Osteocyte (in vitro differentiated cells): ENCODE measurements at regions not wholly inside any gene's neighbourhood (a gene's known extent, or its start where the extent isn't known, plus 50 kb on each side); places are given as distances from the start of the nearest gene placed in this dataset.
"Not testable (repeated sequence)": the region's sequence is repeated elsewhere in the genome, so short reads cannot be mapped to it uniquely, and the experiment has no call there.

ENCODE experiments used
- DNase-seq: peaks from one replicate; pipeline ENCODE4 v3.0.0; 2021; ENCODE audit warnings: mixed read lengths; ENCODE audit not compliant: unreplicated experiment; ENCODE audit errors: extremely low spot score
- H3K27ac Mint-ChIP-seq: one replicate; pipeline ENCODE4 v1.8.0; 2021; ENCODE audit warnings: mild to moderate bottlenecking, mixed read lengths; ENCODE audit not compliant: unreplicated experiment
- H3K27me3 Mint-ChIP-seq: one replicate; pipeline ENCODE4 v1.8.0; 2021; ENCODE audit warnings: mixed read lengths; ENCODE audit not compliant: unreplicated experiment
- H3K36me3 Mint-ChIP-seq: one replicate; pipeline ENCODE4 v1.8.0; 2021; ENCODE audit warnings: mixed read lengths; ENCODE audit not compliant: unreplicated experiment
- H3K4me1 Mint-ChIP-seq: one replicate; pipeline ENCODE4 v1.8.0; 2021; ENCODE audit warnings: mixed read lengths; ENCODE audit not compliant: unreplicated experiment
- H3K4me3 Mint-ChIP-seq: one replicate; pipeline ENCODE4 v1.8.0; 2021; ENCODE audit warnings: mild to moderate bottlenecking, moderate library complexity, mixed read lengths; ENCODE audit not compliant: unreplicated experiment
- H3K9me3 Mint-ChIP-seq: one replicate; pipeline ENCODE4 v1.8.0; 2021; ENCODE audit warnings: mixed read lengths; ENCODE audit not compliant: unreplicated experiment
- CTCF ChIP-seq: fragments of 200-600 bp; sonication (generic); IDR thresholded peaks from 2 replicates; pipeline ENCODE4 v1.5.0; 2021; ENCODE audit warnings: antibody characterized with exemption, mild to moderate bottlenecking, moderate library complexity

GRCh38 chr9:22170556-22170955 is 161.5 kb upstream of the CDKN2B start:
- no peak overlapping the region for H3K4me3 Mint-ChIP-seq

DNA sequence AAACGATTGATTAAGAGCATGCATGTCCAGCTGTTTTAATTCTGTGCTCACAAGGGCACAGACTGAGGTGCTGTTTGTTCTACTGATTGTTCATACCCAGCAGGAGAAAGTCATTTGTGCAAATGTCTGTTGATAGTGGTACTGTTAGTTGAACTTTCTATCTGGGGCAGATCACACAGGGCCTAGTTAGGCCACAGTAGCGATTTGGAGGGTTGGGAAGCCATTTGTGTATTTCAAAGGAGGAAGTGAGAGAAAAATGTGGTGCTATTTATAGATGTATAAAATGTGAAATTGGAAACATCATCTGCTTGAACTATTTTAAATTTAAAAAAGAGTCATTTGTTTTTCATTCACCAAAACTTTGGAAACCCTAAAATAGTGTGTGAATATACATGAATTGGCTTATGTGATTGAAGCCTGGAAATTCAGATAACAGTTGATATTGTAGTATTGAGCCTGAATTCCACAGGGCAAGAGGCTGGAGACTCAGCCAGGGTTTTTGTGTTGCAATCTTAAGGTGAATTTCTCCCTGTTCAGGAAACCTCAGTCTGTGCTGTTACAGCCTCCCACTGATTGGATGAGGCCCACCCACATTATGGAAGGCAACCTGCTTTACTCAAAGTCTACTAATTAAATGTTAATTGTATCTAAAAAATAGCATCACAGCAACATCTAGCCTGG is 162.0 kb upstream of the CDKN2B start:
- Mint-ChIP-seq H3K36me3 (no peaks in the 10 kb centered on the region), H3K27ac (no peak overlapping the region), H3K4me3 (no peak overlapping the region), H3K4me1 (peaks cover 27% of the 10 kb centered on the region), H3K27me3 (no peaks in the 10 kb centered on the region), H3K9me3 (peaks cover 4% of the 10 kb centered on the region)
- no peak for TF ChIP-seq CTCF
- DNase-seq: no peak

More at GRCh38 chr9:22170556-22170955, 161.5 kb upstream of the CDKN2B start:
- no peak for DNase-seq
- peaks cover 4% of the 10 kb centered on the region for H3K27me3 Mint-ChIP-seq
- no peak for TF ChIP-seq CTCF
- peaks cover 27% of the 10 kb centered on the region for H3K4me1 Mint-ChIP-seq
- peaks cover 4% of the 10 kb centered on the region for H3K9me3 Mint-ChIP-seq
- no peaks in the 10 kb centered on the region for H3K36me3 Mint-ChIP-seq
- H3K27ac Mint-ChIP-seq: peak overlapping the region; percentile 65

- Mint-ChIP-seq H3K27ac (no peak overlapping the region), H3K4me3 (no peak overlapping the region), H3K4me1 (peaks cover 27% of the 10 kb centered on the region), H3K27me3 (no peaks in the 10 kb centered on the region), H3K36me3 (no peaks in the 10 kb centered on the region), H3K9me3 (peaks cover 4% of the 10 kb centered on the region)
- no peak for DNase-seq
- TF ChIP-seq CTCF: no peak
Observed at GRCh38 chr9:22171691-22172090, 162.6 kb upstream of the CDKN2B start.

DNA sequence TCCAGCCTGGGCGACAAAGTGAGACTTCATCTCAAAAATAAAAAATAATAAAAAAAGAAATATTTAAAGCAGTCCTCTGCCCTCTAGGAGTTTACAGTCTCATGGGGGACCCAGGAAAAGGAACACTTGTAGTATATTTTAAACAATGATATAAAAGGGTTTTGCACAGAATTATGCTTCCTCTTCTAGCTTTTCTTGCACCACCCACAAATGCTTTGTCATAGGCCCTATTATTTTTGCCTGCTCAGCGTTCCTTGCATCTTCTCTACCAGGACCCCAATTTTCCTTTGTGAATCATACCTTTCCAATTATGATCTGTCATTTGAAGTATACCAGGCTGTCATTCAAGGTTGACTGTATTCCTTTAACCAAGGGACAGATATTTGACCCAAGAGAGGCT is 164.8 kb upstream of the CDKN2B start:
- Mint-ChIP-seq H3K27me3 (peaks cover 9% of the 10 kb centered on the region), H3K4me1 (peaks cover 25% of the 10 kb centered on the region), H3K4me3 (no peak overlapping the region), H3K36me3 (peaks cover under 1% of the 10 kb centered on the region), H3K9me3 (peaks cover 6% of the 10 kb centered on the region), H3K27ac (no peak overlapping the region)
- no peak for DNase-seq
- no peak for TF ChIP-seq CTCF

DNA sequence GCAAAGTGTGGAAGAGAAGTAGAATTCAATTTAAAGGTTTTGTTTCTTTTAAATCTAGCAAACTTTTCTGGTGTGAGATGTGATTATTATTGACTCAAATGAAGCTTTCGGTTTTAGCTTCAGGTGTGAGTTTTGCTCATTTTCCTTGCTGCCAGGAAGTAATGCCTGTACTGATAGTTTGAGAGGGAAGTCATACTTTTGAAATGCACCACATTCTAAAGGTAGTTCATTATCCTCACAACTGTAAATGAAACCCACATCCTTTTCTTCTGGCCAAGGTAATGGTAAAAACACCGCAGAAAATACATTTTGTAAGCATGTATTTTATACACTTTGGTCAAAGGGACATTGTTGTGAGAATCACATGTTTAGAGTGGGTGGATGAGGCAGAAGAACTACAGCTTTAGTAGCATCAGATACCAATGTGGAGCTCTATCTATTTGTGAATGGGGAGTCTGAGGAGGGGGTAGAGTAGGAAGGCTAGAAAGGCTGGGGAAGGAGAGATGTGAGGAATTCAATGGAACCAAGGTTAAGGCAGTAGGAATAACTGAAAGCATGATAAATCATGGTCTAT is 167.0 kb upstream of the CDKN2B start:
- H3K27ac Mint-ChIP-seq: no peak overlapping the region
- H3K9me3 Mint-ChIP-seq: peaks cover 14% of the 10 kb centered on the region
- TF ChIP-seq CTCF: no peak
- no peak for DNase-seq
- no peak overlapping the region for H3K4me3 Mint-ChIP-seq
- peaks cover 26% of the 10 kb centered on the region for H3K27me3 Mint-ChIP-seq
- peaks cover 7% of the 10 kb centered on the region for H3K36me3 Mint-ChIP-seq
- peaks cover 4% of the 10 kb centered on the region for H3K4me1 Mint-ChIP-seq

GRCh38 chr9:22181021-22181420 is 171.9 kb upstream of the CDKN2B start:
- DNase-seq, H3K36me3 Mint-ChIP-seq, H3K4me3 Mint-ChIP-seq, H3K4me1 Mint-ChIP-seq, H3K27ac Mint-ChIP-seq: not testable (repeated sequence)
- peaks cover 14% of the 10 kb centered on the region for H3K9me3 Mint-ChIP-seq
- H3K27me3 Mint-ChIP-seq: peaks cover 33% of the 10 kb centered on the region
